Stimulated activated CD4-positive, alpha-beta T cell treated with anti-CD3 and anti-CD28 coated beads, Interleukin-2, amount 100 ng/mL, for 24 hours (primary cell): ENCODE measurements at regions not wholly inside any gene's neighbourhood (a gene's known extent, or its start where the extent isn't known, plus 50 kb on each side); places are given as distances from the start of the nearest gene placed in this dataset.
"Not testable (repeated sequence)": the region's sequence is repeated elsewhere in the genome, so short reads cannot be mapped to it uniquely, and the experiment has no call there.

ENCODE experiments used
- DNase-seq, 2 donors: peaks; one replicate each; pipeline ENCODE4 v3.0.0-alpha.2; 2020

DNA sequence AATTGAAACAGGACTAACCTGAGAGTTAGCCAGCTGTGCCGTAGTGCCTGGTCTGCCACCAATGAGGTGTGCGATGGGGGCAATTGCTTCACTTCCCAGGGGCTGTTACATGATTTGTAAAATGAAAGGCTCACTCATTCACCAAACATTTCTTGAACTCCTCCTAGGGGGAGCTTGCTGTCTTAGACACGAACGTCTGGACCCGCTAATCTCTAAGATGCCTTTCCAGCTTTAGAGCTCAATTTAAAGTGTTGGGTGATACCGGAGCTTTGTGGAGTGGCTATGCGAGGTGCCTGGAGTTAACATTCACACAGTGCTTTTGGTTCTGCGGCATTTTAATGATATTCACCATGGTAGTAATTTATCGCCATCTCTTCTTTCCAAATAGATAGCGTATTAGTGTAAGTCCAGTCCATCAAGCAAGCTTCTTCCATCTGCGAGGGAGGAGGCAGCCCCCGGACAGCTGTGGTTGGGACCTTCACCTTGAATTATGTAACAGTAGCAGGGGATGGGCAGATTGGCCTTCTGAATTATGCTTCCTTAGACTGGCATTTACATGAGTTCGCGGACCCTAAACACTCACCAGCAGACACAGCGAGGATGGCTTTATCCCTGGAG lies 179.9 kb downstream of the ADSS2 start:
- DNase-seq, result no peak

- peak; percentile 66 to 75 for DNase-seq
Measured at GRCh38 chr1:244272471-244273261, 179.0 kb downstream of the ADSS2 start.

DNA sequence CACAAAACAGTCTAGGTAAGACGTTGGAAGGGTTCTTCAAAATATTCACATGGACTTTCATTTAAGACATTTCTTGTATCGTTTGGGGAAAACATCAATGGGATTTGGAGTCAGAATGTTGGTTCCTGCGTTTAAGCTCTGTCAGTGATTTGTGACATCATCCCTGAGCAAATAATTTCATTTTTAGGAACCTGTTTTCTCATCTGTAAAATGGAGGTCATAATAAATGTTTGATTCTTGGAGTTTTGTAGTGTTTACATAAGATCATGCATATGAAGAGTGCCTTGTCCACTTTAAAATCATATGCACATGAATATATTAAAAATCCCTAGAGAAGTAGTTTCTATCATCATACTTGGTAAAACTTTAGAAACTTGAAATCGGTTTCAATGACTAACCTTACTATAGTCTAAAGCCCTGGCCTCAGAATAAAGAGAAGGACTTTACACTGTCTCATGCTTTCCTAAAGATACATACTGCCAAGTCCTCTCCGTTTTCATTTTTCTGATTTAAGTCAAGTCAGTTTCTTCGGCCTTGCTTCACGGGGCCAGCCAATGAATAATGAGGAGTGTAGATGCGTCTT lies 178.4 kb downstream of the ADSS2 start:
- DNase-seq, result no peak

DNA sequence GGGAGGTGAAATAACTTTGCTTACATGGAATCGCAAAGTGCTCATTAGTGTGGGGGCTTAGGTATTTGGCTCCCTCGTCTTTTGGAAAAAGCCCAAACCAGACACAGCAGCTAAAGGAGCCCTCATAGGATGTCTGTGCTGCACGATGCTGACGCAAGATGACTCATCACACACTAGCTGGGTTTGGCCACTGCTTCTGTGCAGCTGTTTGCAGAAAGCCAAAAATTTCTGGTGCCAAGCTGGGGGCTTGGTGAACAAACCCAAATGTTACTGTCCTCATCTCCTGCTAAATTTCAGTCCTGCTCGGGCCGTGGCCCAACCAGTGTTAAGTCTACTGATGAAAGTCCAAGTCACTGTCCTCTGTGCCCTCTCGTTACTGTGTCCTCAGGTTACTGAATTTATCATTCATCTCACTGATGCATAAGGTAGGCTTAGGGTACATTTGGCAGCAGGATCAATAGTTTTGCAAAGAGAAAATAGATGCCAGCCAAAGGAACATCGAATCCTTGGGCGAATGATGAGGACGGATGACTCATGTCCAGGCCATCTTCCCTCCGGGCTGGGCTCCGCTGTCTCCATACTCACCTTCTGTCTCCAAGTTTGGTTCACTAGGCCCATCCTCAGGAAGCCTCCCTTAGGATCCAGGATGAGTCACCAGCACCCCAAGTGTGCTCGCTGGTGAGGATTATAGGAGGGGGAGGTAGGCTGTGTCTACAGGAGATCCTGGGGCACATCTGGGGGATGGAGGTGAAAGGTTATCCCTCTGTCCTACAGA lies 177.7 kb downstream of the ADSS2 start:
- DNase-seq, result no peak

GRCh38 chr1:244276646-244277045 lies 175.1 kb downstream of the ADSS2 start:
- DNase-seq, result no peak

DNA sequence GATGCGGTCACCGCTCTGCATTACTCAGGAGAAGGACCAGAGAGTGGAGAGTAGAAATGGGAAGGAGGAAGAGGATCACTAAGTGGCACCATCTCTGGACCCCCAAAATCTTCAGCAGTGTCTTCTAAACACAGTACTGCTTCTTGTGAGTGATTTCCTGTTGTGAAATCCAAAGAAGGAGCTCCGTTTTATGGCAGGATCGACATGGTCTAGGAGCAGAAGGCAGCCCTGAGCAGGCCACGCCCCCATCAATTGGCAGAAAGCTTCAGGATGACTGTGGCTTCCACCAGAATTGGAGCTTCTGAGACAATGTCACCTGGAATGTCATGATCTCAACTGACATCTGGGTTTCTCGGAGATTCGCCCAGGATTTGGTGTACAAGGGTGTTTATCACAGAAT lies 171.5 kb downstream of the ADSS2 start:
- no peak for DNase-seq

DNA sequence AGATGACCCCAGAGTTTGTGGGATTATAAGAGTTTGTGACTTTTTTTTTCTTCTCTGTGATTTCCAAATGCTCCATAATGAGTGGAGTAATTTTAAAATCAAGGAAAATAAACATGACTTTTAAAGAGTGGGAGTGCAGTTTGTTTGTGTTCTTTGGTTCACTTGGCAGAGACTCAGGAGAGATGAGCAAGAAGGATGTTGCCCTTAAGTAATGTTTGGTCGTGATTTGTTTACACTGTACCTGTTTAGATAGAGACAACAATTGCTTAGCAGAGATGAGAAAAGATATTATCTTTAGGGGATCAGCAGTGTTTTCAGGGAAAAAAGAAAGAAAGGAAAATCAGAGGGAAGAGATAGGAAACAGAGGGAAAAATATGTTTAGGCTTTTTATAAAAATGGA lies 170.8 kb downstream of the ADSS2 start:
- no peak for DNase-seq

DNA sequence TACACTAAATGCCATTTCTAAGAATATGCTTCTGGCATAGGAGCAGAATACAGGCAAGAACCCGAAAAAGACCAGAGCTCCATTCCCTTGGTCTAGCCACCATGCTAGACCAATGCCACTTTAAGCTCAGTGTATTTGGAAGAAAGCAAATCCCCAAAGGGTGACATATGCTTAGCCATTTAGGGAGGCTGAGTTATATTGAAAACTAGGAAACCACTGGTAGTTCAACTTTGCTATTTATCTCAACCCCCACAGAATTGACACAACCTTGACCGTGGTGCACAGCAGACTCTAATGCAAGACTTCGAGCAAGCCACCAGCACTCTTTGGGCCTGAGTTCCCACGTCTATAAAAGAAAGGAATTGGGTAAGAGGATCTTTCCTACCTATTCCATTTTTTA lies 167.9 kb downstream of the ADSS2 start:
- DNase-seq, result no peak

GRCh38 chr1:244284641-244285156 lies 167.0 kb downstream of the ADSS2 start:
- DNase-seq, result no peak

DNA sequence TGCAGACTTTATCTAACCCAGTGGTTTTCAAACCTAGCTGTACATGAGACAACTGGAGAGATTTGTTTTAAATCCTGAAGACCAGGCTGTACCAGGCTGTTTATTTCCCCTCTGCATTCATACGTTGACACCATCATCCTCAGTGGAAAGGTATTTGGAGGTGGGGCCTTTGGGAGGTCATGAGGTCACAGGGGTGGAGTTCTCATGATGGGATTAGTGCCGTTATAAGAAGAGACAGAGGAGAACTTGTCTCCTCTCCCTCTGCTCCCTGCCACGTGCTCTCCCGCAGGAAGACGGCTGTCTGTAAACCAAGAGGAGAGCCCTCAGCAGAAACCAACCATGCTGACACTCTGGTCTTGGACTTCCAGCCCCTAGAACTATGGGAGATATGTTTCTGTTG lies 165.4 kb downstream of the ADSS2 start:
- DNase-seq, result no peak

DNA sequence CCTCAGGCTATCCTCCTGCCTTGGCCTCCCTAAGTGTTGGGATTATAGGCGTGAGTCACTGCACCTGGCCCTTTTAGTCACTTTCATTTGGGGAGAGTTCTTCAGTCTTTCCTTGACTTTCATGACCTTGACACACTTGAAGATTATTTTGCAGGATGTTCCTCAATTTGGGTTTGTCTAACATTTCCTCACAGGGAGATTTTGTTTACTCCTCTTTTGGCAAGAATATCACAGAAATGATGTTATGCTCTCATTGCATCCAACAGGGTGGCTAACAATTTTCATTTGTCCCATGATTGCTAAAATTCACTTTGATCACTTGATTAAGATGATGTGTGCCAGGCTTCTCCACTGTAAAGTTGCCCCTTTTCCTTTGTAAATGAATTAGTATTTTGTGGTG lies 164.0 kb downstream of the ADSS2 start:
- DNase-seq, result no peak

- DNase-seq, result no peak
Measured at GRCh38 chr1:244288663-244289062, 163.0 kb downstream of the ADSS2 start.

DNA sequence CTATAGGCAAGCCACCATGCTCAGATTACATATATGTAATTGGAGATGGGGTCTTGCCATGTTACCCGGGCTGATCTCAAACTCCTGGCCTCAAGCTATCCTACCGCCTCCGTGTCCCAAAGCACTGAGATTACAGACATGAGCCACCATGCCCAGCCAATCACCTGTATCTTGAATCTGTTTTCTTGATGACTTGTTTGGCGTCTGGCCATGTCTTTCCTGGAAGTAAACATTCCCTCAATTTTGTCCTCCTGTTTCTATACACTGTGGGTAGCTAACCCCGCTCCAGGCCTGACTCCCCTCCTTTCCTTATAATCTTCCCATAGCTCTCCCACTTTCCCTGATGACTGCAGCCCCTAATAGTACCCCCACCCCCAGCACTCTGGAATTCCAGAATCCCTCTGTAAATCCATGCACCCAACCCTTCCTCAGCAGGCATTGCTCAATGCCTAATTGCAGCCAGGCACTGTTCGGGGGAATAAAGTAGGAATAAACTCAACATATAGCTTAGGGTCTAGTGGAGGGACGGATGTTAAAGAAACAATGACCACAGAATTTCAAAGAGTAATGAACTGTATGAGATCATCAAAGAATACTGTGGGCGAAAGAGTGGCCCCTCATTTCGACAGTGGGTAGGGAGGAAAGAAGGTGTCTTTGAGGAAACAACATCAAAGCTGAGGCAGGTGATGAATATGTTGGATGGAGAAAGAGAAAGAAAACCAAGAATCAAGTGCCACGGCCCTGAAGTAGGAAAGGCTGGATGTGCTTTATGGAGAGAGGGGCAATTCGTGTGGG lies 161.5 kb downstream of the ADSS2 start:
- DNase-seq, result no peak

GRCh38 chr1:244291236-244292201 lies 160.2 kb downstream of the ADSS2 start:
- no peak for DNase-seq

- no peak for DNase-seq
Measured at GRCh38 chr1:244294599-244295224, 157.0 kb downstream of the ADSS2 start.

- no peak for DNase-seq
Measured at GRCh38 chr1:244296003-244296402, 155.7 kb downstream of the ADSS2 start.

DNA sequence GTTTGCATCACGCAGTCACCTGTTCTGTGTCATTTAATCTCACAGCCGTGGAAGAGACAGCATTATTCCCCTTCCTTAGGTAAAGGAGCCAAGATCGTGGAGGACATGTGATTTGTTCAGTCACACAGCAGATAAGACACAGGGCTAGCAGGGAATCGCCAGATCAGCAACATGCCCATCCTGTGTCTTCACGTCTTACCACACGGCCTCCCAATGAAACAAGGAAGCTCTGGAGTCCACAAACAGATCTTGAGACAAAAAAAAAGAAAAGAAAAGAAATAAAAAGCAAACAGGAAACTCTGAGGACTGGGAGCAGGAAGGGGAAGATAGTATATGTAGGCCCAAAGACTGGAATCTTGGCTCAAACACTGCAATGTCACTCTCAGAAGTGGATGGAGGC lies 155.3 kb downstream of the ADSS2 start:
- no peak for DNase-seq

DNA sequence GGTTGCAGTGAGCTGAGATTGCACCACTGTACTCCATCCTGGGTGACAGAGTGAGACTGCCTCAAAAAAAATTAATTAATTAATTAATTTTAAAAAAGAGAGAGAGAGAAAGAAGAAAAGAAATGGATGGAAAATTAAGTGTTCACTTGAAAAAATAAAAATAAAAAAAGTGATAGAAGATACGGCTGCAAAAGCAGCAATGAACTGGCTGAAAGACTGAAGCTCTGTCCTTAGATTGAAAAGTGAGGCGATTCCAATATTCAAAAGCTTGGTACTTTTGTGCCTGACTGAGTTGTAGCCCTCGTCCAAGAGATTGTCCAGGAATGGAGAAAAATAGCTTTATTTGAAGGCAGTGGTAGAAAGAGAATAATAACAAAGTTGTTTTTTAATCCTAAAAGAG lies 154.6 kb downstream of the ADSS2 start:
- no peak for DNase-seq

DNA sequence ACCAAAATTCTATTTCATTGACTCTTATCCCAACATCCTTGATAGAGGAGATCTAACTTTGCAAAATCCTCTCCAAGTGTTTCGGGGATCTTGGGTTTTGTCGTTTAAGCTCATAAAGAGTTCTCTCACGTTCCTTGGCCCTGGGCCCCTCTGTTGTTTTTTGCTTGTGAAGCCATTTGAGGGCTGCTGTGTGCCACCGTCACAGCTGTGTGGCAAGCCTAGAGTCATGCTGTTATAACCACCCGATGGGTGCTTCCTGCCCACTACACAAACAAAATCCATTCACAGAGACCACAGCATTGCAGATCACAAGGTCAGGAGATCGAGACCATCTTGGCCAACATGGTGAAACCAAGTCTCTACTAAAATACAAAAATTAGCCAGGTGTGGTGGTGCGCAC lies 154.1 kb downstream of the ADSS2 start:
- DNase-seq, result no peak

GRCh38 chr1:244300029-244300375 lies 151.7 kb downstream of the ADSS2 start:
- not testable (repeated sequence) for DNase-seq

DNA sequence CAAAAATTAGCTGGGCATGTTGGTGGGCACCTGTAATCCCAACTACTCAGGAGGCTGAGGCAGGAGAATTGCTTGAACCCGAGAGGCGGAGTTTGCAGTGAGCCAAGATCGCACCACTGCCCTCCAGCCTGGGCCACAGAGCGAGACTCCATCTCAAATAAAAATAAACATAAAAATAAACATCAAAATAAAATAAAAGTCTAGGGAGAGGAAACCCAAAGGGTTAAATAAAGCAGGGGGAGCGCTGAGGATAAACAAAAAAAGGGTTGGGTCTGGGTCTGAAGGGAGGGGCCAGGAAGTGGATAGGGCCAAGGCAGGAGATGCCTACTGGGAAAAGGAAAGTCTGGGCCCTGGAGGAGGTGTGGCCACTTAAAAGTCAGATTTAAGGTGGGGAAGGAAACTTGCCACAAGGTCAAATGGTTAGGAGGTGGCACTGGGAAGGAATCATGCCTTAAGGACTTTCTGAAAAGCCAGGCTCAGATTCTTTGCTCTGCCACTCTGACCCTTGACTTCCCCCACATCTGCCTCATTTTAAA lies 150.0 kb downstream of the ADSS2 start:
- DNase-seq, result no peak
